GM13976 (cell line): ENCODE measurements at regions not wholly inside any gene's neighbourhood (a gene's known extent, or its start where the extent isn't known, plus 50 kb on each side); places are given as distances from the start of the nearest gene placed in this dataset.

ENCODE experiments used
- DNase-seq: peaks from one replicate; pipeline ENCODE4 v3.0.0; 2012; ENCODE audit warnings: low spot score
- in situ Hi-C: fragments of 300-500 bp; cut with MboI; formaldehyde crosslinking; loops from one replicate; pipeline ENCODE4 v1.12.0; 2022; ENCODE audit warnings: low sequenced_read_pairs, mixed read lengths, inconsistent platforms; ENCODE audit not compliant: unreplicated experiment
- TF ChIP-seq, protein P1 (sequence below): IDR thresholded peaks from 2 replicates; pipeline ENCODE4 v1.5.1; 2012; ENCODE audit warnings: borderline replicate concordance, mild to moderate bottlenecking; ENCODE audit not compliant: insufficient read depth; ENCODE audit errors: extremely low read depth, missing control alignments, control extremely low read depth

DNA sequence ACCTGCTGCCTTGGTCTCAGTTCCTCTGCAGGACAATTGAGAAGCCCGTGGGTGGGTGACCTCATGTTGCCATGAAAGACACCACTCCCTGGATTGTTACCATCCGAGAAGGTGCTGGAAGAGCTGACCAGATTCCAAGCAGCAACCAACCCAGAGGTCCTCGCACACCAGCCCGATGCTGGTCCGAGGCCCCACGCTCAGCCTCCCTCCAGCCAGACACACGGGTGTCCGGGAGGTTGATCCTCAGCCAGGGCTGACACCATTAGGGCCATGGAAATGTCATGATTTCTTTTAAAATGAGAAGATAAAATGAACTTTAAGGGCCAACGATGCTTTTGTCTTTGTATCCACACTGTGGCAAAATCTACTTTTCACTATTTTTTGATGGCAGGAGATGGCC, 242.3 kb downstream of the RBFOX3 start:
- TF ChIP-seq, protein P1, sequence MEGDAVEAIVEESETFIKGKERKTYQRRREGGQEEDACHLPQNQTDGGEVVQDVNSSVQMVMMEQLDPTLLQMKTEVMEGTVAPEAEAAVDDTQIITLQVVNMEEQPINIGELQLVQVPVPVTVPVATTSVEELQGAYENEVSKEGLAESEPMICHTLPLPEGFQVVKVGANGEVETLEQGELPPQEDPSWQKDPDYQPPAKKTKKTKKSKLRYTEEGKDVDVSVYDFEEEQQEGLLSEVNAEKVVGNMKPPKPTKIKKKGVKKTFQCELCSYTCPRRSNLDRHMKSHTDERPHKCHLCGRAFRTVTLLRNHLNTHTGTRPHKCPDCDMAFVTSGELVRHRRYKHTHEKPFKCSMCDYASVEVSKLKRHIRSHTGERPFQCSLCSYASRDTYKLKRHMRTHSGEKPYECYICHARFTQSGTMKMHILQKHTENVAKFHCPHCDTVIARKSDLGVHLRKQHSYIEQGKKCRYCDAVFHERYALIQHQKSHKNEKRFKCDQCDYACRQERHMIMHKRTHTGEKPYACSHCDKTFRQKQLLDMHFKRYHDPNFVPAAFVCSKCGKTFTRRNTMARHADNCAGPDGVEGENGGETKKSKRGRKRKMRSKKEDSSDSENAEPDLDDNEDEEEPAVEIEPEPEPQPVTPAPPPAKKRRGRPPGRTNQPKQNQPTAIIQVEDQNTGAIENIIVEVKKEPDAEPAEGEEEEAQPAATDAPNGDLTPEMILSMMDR: no peak
- no peak for DNase-seq
- in situ Hi-C loops: no loop called here

DNA sequence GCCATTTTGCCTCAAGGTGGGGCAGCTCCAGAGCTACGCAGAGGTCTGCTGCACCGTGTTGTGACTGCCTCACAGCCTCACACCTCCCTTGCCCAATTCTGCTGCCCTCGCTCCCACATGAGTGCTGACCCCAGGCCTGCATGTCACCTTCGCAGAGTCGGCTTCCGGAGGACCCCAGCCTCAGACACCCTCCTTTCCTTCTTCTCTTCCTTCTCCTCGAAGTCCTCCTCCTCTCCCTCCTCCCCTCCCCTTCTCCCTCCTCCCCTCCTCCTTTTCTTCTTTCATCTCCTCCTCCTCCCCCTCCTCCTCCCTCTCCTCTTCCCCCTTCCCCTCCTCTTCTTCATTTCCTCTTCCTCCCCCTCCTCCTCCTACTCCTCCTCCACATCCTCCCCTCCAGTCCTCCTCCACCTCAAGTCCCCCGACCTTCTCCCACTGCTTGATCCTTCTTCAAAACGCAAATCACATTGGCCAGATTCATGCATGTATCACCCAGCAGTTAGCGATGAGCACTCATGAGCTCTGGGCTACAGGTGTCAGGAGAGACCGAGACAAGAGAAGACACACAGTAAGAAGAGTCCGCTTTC, 243.8 kb downstream of the RBFOX3 start:
- in situ Hi-C loops: no loop called here
- DNase-seq: no peak
- TF ChIP-seq, protein P1: no peak

DNA sequence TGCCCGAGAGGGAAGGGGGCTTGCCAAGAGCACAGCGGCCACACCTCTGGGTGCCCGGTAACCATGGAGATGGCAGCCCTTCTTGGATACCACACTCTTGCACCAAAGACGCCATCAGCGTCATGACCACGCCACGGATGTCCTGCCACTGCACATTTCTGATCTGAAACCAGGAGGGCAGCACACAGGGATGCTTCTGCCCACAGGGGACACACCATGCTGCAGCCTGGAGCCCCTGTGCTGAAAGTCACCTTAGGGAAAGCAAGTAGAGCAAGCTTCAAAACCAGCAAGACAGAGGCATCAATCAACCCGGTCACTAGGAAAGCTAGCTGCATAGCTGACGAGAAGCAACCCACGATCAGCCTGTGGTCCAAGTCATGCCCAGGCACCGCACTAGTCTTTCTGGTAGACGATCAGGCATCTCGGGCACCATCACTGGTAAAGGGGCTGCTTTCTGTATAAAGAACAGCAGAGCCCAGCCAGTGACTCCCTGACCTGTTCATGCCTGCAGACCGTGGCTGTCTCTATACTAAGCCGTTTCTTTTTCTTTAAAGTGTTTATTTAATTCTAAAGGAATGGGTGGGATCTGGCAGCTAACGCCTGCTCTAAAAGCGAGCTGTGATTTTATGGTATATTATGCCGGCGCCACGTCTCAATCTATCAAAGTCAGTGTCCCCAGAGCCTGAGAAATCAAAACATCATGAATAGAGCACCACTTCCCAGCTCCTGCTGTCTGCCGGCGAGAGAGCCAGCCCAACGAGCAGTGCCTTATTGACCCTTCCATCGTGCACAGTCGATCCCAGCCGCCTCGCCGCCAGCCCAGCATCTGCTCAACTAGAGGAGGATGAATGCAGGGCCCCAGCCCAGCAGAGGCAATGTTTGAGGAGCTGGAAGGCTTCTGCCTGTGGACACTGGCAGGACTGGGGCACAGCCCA, 244.7 kb downstream of the RBFOX3 start:
- in situ Hi-C loops: no loop called here
- TF ChIP-seq, protein P1: no peak
- no peak for DNase-seq

DNA sequence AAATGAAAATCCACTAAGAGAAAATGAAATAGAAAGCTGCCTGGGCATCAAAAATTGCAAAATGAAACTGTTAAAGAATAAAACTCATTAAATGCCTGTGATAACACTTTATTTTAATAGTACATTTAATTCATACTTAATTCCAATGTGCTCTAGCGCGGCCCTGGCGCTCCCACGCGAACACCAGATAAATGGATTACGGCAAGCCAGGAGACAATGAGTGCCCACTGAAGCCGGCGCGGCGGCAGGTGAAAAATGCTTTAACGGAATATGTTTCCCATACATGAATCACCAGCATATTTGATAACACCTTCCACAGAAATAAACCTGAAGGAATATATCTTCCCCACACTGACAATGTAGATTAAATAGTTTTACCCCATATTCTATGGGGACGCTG, 245.5 kb downstream of the RBFOX3 start:
- DNase-seq: no peak
- in situ Hi-C loops: no loop called here
- TF ChIP-seq, protein P1: no peak

DNA sequence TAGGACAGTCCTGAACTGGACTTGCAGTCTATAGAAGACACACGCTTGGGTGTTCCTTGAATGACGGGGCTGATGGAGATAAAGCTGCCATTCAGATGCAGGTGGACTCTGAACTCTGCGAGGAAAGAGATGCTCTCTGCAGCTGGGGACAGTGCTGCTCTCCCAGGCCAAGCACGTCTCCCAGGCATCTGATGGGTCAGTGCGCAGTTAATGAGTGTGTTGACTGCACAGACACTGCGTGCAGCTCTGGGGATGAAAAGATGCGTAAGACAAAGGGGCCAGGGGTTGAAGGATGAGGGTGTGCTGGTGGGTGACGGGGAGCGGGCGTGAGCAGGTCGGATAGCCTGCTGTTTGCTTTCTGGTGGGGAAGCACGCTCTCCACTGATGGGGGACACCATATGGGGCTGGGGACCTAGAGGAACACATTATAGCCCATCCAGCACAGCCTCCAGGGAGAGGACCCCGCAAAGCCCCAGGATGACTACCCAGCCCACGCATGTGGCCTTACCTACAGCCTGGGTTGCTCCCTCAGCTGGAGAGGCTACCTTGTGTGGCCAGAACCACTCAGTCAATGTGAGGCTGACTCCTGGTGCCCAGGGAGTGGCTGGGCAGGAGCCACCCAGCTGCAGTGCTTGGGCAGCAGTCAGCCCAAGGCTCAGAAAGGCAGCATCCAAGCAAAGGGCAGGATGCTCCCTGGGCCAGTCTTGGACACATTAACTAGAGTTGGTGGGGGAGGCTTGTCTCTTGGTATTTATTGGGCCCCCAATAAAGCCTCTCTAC, 246.3 kb downstream of the RBFOX3 start:
- in situ Hi-C loops: no loop called here
- no peak for DNase-seq
- TF ChIP-seq, protein P1: no peak

DNA sequence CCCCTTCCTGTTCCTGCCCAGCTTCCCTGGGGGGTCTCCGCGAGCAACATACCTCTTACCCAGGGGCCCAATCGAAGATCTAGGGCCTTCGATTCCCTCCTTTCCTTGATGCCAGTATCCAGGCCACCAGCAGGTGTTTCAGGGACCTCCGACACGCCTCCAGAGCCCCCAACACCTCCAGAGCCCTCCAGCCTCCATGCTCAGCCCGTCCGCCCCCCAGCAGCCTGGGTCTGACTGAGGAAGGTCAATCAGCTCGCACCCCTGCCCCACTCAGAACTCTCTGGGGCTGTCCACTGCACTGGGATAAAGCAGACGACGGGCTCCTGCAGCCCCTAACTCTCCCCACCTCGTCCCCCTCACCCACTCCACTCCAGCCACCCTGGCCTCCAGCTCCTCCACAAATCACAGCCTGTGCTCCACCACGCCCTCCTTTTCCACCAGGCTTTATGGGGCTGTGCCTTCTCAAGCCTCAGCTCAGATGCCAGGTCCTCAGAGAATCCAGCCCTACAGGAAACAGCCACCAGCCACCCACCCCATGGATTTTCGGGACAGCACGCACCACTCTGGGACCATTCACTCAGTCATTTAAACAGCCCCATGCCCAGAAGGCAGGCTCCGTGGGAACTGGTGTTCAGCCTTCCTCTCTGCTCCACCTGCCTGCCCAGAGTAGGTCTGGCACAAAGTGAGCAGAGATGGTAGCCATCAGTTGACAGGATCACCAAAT, 247.1 kb downstream of the RBFOX3 start:
- in situ Hi-C loops: no loop called here
- TF ChIP-seq, protein P1: no peak
- DNase-seq: no peak
